ENCODE measurements at regions not wholly inside any gene's neighbourhood (a gene's known extent, or its start where the extent isn't known, plus 50 kb on each side); places are given as distances from the start of the nearest gene placed in this dataset.

GRCh38 chr4:170214731-170215130, 125.0 kb upstream of the AADAT start:
- TF ChIP-seq CTCF (IDR thresholded peaks at IDR 0.05; ENCODE audit: control extremely low read depth in 1 of 3, insufficient read depth in 1 of 3, low read depth in 1 of 3, low read length in 3 of 3) (no peak), POLR2A (IDR thresholded peaks at IDR 0.05; ENCODE audit: control extremely low read depth in 1 of 2, low read depth in 2 of 2, low read length in 2 of 2) (no peak), EZH2 (IDR thresholded peaks at IDR 0.05; ENCODE audit: low read depth, low read length, severe bottlenecking) (no peak), TEAD4 (IDR thresholded peaks at IDR 0.05; ENCODE audit: low read depth, low read length) (no peak), CHD2 (IDR thresholded peaks at IDR 0.05; ENCODE audit: low read length) (no peak)
